GM18861 (cell line): ENCODE measurements at regions not wholly inside any gene's neighbourhood (a gene's known extent, or its start where the extent isn't known, plus 50 kb on each side); places are given as distances from the start of the nearest gene placed in this dataset.

ENCODE experiments used
- ATAC-seq: cut with Tn5 transposase; IDR thresholded peaks from one replicate; pipeline ENCODE4 v1.9.1; 2021; ENCODE audit not compliant: unreplicated experiment

GRCh38 chr3:8451696-8452095 lies 49.9 kb upstream of the LMCD1 start:
- no peak for ATAC-seq
